Mesodermal cell (in vitro differentiated cells): ENCODE measurements at regions not wholly inside any gene's neighbourhood (a gene's known extent, or its start where the extent isn't known, plus 50 kb on each side); places are given as distances from the start of the nearest gene placed in this dataset.
"Not testable (repeated sequence)": the region's sequence is repeated elsewhere in the genome, so short reads cannot be mapped to it uniquely, and the experiment has no call there.

Source experiments
- H3K27ac ChIP-seq: 2 replicates; pipeline ENCODE4 v1.7.0; 2013; ENCODE audit warnings: mild to moderate bottlenecking, low read depth, low read length, moderate library complexity; ENCODE audit not compliant: severe bottlenecking
- H3K36me3 ChIP-seq: 2 replicates; pipeline ENCODE4 v1.7.1; 2013; ENCODE audit warnings: mild to moderate bottlenecking, low read length, moderate library complexity; ENCODE audit not compliant: control insufficient read depth, insufficient read depth
- H3K4me1 ChIP-seq: one replicate; pipeline ENCODE4 v1.7.1; 2013; ENCODE audit warnings: mild to moderate bottlenecking, low read length; ENCODE audit not compliant: insufficient read depth, control insufficient read depth, poor library complexity, severe bottlenecking
- H3K4me3 ChIP-seq: 2 replicates; pipeline ENCODE4 v1.7.0; 2013; ENCODE audit warnings: low read length, control low read depth, mild to moderate bottlenecking; ENCODE audit not compliant: insufficient read depth, poor library complexity, severe bottlenecking; ENCODE audit errors: extremely low read depth
- H3K9me3 ChIP-seq: 2 replicates; pipeline ENCODE4 v1.7.1; 2013; ENCODE audit warnings: mild to moderate bottlenecking, low read length, moderate library complexity; ENCODE audit not compliant: control insufficient read depth
- WGBS, 2 experiments: methylation state at CpG; one replicate each; pipeline ENCODE4 v1.1.5; 2013; ENCODE audit warnings: missing lambda C conversion rate in 2 of 2; ENCODE audit not compliant: insufficient coverage in 2 of 2; 5-methylcytosine and 5-hydroxymethylcytosine counted together

- Histone ChIP-seq H3K27ac (no peak overlapping the region), H3K9me3 (no peaks in the 10 kb centered on the region), H3K4me1 (peaks cover 7% of the 10 kb centered on the region), H3K4me3 (no peak overlapping the region), H3K36me3 (no peaks in the 10 kb centered on the region)
- WGBS, 2 experiments: 83% methylated on average over 1 of the region's 2 CpGs; no CpG with 5 or more reads in 1 of the 2 experiments
Measured at GRCh38 chr12:67096533-67097318, 172.4 kb upstream of the CAND1 start.

GRCh38 chr12:67099858-67100257 is 169.3 kb upstream of the CAND1 start:
- no peak overlapping the region for H3K4me3 ChIP-seq
- H3K36me3 ChIP-seq: no peaks in the 10 kb centered on the region
- 88 to 96% methylated on average over 2 to 3 of the region's 3 CpGs for WGBS, 2 experiments
- H3K27ac ChIP-seq: no peak overlapping the region
- H3K9me3 ChIP-seq: no peaks in the 10 kb centered on the region
- H3K4me1 ChIP-seq: peaks cover 7% of the 10 kb centered on the region

GRCh38 chr12:67103521-67103920 is 165.6 kb upstream of the CAND1 start:
- H3K9me3 ChIP-seq: no peaks in the 10 kb centered on the region
- no peak overlapping the region for H3K27ac ChIP-seq
- H3K36me3 ChIP-seq: no peaks in the 10 kb centered on the region
- WGBS, 2 experiments: no CpG with 5 or more reads among the region's 1 CpG
- no peak overlapping the region for H3K4me3 ChIP-seq
- no peaks in the 10 kb centered on the region for H3K4me1 ChIP-seq

GRCh38 chr12:67107235-67107634 is 161.9 kb upstream of the CAND1 start:
- no peaks in the 10 kb centered on the region for H3K9me3 ChIP-seq
- no peaks in the 10 kb centered on the region for H3K4me1 ChIP-seq
- H3K4me3 ChIP-seq: no peak overlapping the region
- 80 to 86% methylated on average over 1 of the region's 1 CpG for WGBS, 2 experiments
- no peaks in the 10 kb centered on the region for H3K36me3 ChIP-seq
- no peak overlapping the region for H3K27ac ChIP-seq

- Histone ChIP-seq H3K9me3 (no peaks in the 10 kb centered on the region), H3K27ac (no peak overlapping the region), H3K4me1 (no peaks in the 10 kb centered on the region), H3K36me3 (no peaks in the 10 kb centered on the region), H3K4me3 (no peak overlapping the region)
- 71% methylated on average over 1 of the region's 1 CpG; no CpG with 5 or more reads in 1 of the 2 experiments for WGBS, 2 experiments
Measured at GRCh38 chr12:67107751-67108269, 161.3 kb upstream of the CAND1 start.

GRCh38 chr12:67110345-67110744 is 158.8 kb upstream of the CAND1 start:
- H3K36me3 ChIP-seq, H3K4me3 ChIP-seq, H3K4me1 ChIP-seq, H3K9me3 ChIP-seq, H3K27ac ChIP-seq: not testable (repeated sequence)
- 100% methylated on average over 1 of the region's 2 CpGs; no CpG with 5 or more reads in 1 of the 2 experiments for WGBS, 2 experiments

- H3K4me1 ChIP-seq: no peaks in the 10 kb centered on the region
- H3K27ac ChIP-seq: no peak overlapping the region
- no peaks in the 10 kb centered on the region for H3K36me3 ChIP-seq
- 90 to 91% methylated on average over 4 of the region's 4 CpGs for WGBS, 2 experiments
- H3K9me3 ChIP-seq: no peaks in the 10 kb centered on the region
- no peak overlapping the region for H3K4me3 ChIP-seq
Measured at GRCh38 chr12:67111182-67111581, 158.0 kb upstream of the CAND1 start.

- no peaks in the 10 kb centered on the region for H3K36me3 ChIP-seq
- no peaks in the 10 kb centered on the region for H3K9me3 ChIP-seq
- H3K27ac ChIP-seq: no peak overlapping the region
- WGBS, 2 experiments: 88 to 100% methylated on average over 2 to 5 of the region's 5 CpGs
- no peak overlapping the region for H3K4me3 ChIP-seq
- no peaks in the 10 kb centered on the region for H3K4me1 ChIP-seq
Measured at GRCh38 chr12:67112586-67112985, 156.6 kb upstream of the CAND1 start.

GRCh38 chr12:67116134-67116533 is 153.0 kb upstream of the CAND1 start:
- H3K4me1 ChIP-seq: no peaks in the 10 kb centered on the region
- WGBS, 2 experiments: no CpG with 5 or more reads among the region's 1 CpG
- no peak overlapping the region for H3K4me3 ChIP-seq
- H3K36me3 ChIP-seq: no peaks in the 10 kb centered on the region
- H3K27ac ChIP-seq: no peak overlapping the region
- H3K9me3 ChIP-seq: no peaks in the 10 kb centered on the region

- Histone ChIP-seq H3K36me3 (no peaks in the 10 kb centered on the region), H3K4me1 (no peaks in the 10 kb centered on the region), H3K4me3 (no peak overlapping the region), H3K27ac (no peak overlapping the region), H3K9me3 (no peaks in the 10 kb centered on the region)
Measured at GRCh38 chr12:67122584-67122983, 146.6 kb upstream of the CAND1 start.

- 63 to 88% methylated on average over 1 of the region's 1 CpG for WGBS, 2 experiments
- H3K4me1 ChIP-seq: peaks cover 3% of the 10 kb centered on the region
- no peaks in the 10 kb centered on the region for H3K36me3 ChIP-seq
- no peak overlapping the region for H3K27ac ChIP-seq
- no peaks in the 10 kb centered on the region for H3K9me3 ChIP-seq
- H3K4me3 ChIP-seq: no peak overlapping the region
Measured at GRCh38 chr12:67137256-67137655, 131.9 kb upstream of the CAND1 start.
